A549 (cell line): ENCODE measurements at regions not wholly inside any gene's neighbourhood (a gene's known extent, or its start where the extent isn't known, plus 50 kb on each side); places are given as distances from the start of the nearest gene placed in this dataset.

ENCODE experiments used
- ATAC-seq, 2 experiments: fragments of 200-7000 bp in 1 of 2; fragments of >200 bp in 1 of 2; cut with Nextera tagmentation in 1 of 2; cut with Tn5 transposase in 1 of 2; 3 replicates each; pipeline versions ENCODE4 v1.8.0 to v1.9.1; 2018 to 2020; ENCODE audit warnings: mild to moderate bottlenecking in 1 of 2, moderate library complexity in 1 of 2
- CTCF ChIA-PET: fragments of 300-600 bp; sonication (Branson Sonifier 250); formaldehyde crosslinking; extraction: SDS; loops from one replicate; lab custom pipeline; 2021; ENCODE audit warnings: antibody characterized with exemption, inconsistent platforms; lab: Yijun Ruan, JAX
- POLR2A ChIA-PET: fragments of 350-600 bp; formaldehyde crosslinking; extraction: SDS; loops from one replicate; lab custom pipeline; 2021; ENCODE audit warnings: antibody characterized with exemption, inconsistent platforms; lab: Yijun Ruan, JAX
- DNase-seq, 2 experiments: peaks; one replicate each; pipeline versions ENCODE4 v3.0.0 to v3.0.0-alpha.2; 2011 to 2016; ENCODE audit warnings: low read depth in 1 of 2, low spot score in 1 of 2
- FAIRE-seq: peaks from 2 replicates; lab custom pipeline; 2011; peaks lifted over from hg19 to GRCh38; lab: Jason Lieb, UNC
- H3K27ac ChIP-seq, 2 experiments: fragments of >200 bp; sonication (Bioruptor Twin); formaldehyde crosslinking; 3 replicates each; pipeline ENCODE4 v1.5.1; 2016 to 2017
- H3K4me1 ChIP-seq: fragments of >200 bp; sonication (Bioruptor Twin); formaldehyde crosslinking; 3 replicates; pipeline ENCODE4 v1.6.1; 2016
- H3K4me2 ChIP-seq: fragments of >200 bp; sonication (Bioruptor Twin); formaldehyde crosslinking; 3 replicates; pipeline ENCODE4 v1.6.1; 2016
- H3K4me3 ChIP-seq: fragments of >200 bp; sonication (Bioruptor Twin); formaldehyde crosslinking; 3 replicates; pipeline ENCODE4 v1.5.1; 2016
- H3K9me3 ChIP-seq: fragments of >200 bp; sonication (Bioruptor Twin); formaldehyde crosslinking; 3 replicates; pipeline ENCODE4 v1.6.1; 2016
- CBX8 ChIP-seq: fragments of 200-600 bp; sonication (generic); IDR thresholded peaks from 2 replicates; pipeline ENCODE4 v1.6.1; 2016
- CEBPB ChIP-seq, 2 experiments: fragments of >200 bp in 1 of 2; sonication (Bioruptor Twin) in 1 of 2; formaldehyde crosslinking in 1 of 2; IDR thresholded peaks; 2 replicates each; pipeline ENCODE4 v1.6.1; 2012 to 2016
- CHD4 ChIP-seq: fragments of 200-600 bp; sonication (generic); IDR thresholded peaks from 2 replicates; pipeline ENCODE4 v1.6.1; 2016; ENCODE audit warnings: antibody characterized with exemption, mild to moderate bottlenecking, borderline replicate concordance
- EHMT2 ChIP-seq: fragments of 200-600 bp; sonication (generic); IDR thresholded peaks from 2 replicates; pipeline ENCODE4 v1.6.1; 2016; ENCODE audit warnings: antibody characterized with exemption, low read depth, mild to moderate bottlenecking, moderate library complexity
- ESRRA ChIP-seq: fragments of 150-350 bp; IDR thresholded peaks from 2 replicates; pipeline ENCODE4 v1.6.1; 2014; ENCODE audit warnings: mild to moderate bottlenecking, low read length, borderline replicate concordance
- GATA3 ChIP-seq: IDR thresholded peaks from 2 replicates; pipeline ENCODE4 v1.6.1; 2012; ENCODE audit warnings: borderline replicate concordance
- HEYL ChIP-seq: fragments of 250-450 bp; sonication (Bioruptor Pico); IDR thresholded peaks from 2 replicates; pipeline ENCODE4 v1.8.0; 2021; ENCODE audit warnings: mild to moderate bottlenecking, moderate library complexity
- HOXA7 ChIP-seq: fragments of 250-450 bp; sonication (Bioruptor Pico); IDR thresholded peaks from 2 replicates; pipeline ENCODE4 v1.5.0; 2020; ENCODE audit warnings: mild to moderate bottlenecking, moderate library complexity
- JUNB ChIP-seq: fragments of >200 bp; sonication (Bioruptor Twin); formaldehyde crosslinking; IDR thresholded peaks from 2 replicates; pipeline ENCODE4 v1.6.1; 2016
- MYC ChIP-seq: IDR thresholded peaks from 2 replicates; pipeline ENCODE4 v1.6.1; 2012; ENCODE audit warnings: mild to moderate bottlenecking, inconsistent platforms, low read length, improper control_type of control experiment, borderline replicate concordance
- NFE2L2 ChIP-seq: fragments of 150-350 bp; conservative IDR thresholded peaks from 2 replicates; pipeline ENCODE4 v1.6.1; 2014; ENCODE audit warnings: low read length
- NPAS2 ChIP-seq: fragments of 250-450 bp; sonication (Bioruptor Pico); IDR thresholded peaks from 2 replicates; pipeline ENCODE4 v1.8.0; 2022; ENCODE audit warnings: mild to moderate bottlenecking, moderate library complexity, borderline replicate concordance
- PHF8 ChIP-seq: fragments of 200-600 bp; sonication (generic); IDR thresholded peaks from 2 replicates; pipeline ENCODE4 v1.6.1; 2016; ENCODE audit warnings: low read depth, mild to moderate bottlenecking, antibody characterized with exemption, moderate library complexity, borderline replicate concordance
- POLR2A ChIP-seq: IDR thresholded peaks from 2 replicates; pipeline ENCODE4 v1.6.1; 2012; ENCODE audit warnings: mild to moderate bottlenecking, low read length
- POLR2AphosphoS2 ChIP-seq: conservative IDR thresholded peaks from 2 replicates; pipeline ENCODE4 v1.6.1; 2012; ENCODE audit warnings: low read length, improper control_type of control experiment, inconsistent platforms
- RAD21 ChIP-seq, 2 experiments: fragments of >200 bp in 1 of 2; sonication (Bioruptor Twin) in 1 of 2; formaldehyde crosslinking in 1 of 2; IDR thresholded peaks in 1 of 2; conservative IDR thresholded peaks in 1 of 2; 2 replicates in 1 of 2; 3 replicates in 1 of 2; pipeline ENCODE4 v1.6.1; 2012 to 2018; ENCODE audit warnings: inconsistent platforms in 1 of 2
- RARB ChIP-seq: fragments of 250-450 bp; sonication (Bioruptor Pico); IDR thresholded peaks from 2 replicates; pipeline ENCODE4 v1.8.0; 2021; ENCODE audit warnings: mild to moderate bottlenecking, moderate library complexity
- RCOR1 ChIP-seq: fragments of 150-350 bp; IDR thresholded peaks from 2 replicates; pipeline ENCODE4 v1.6.1; 2014; ENCODE audit warnings: antibody characterized with exemption, low read length, low read depth
- RFX5 ChIP-seq: fragments of 450-650 bp; IDR thresholded peaks from 2 replicates; pipeline ENCODE4 v1.7.1; 2014; ENCODE audit warnings: antibody characterized with exemption, mild to moderate bottlenecking, moderate library complexity
- RNF2 ChIP-seq: fragments of 200-600 bp; sonication (generic); IDR thresholded peaks from 2 replicates; pipeline ENCODE4 v1.6.1; 2016; ENCODE audit warnings: low read depth, mild to moderate bottlenecking, antibody characterized with exemption, moderate library complexity, borderline replicate concordance
- ZNF302 ChIP-seq: fragments of 250-450 bp; sonication (Bioruptor Pico); IDR thresholded peaks from 2 replicates; pipeline ENCODE4 v1.9.0; 2021; ENCODE audit warnings: inconsistent platforms, mild to moderate bottlenecking, moderate library complexity
- WGBS: methylation state at CpG from one replicate; pipeline ENCODE4 v1.1.6; 2017; ENCODE audit errors: missing lambda C conversion rate; 5-methylcytosine and 5-hydroxymethylcytosine counted together
- TF ChIP-seq, protein P1 (sequence below): fragments of 250-450 bp; sonication (Bioruptor Pico); IDR thresholded peaks from 2 replicates; pipeline ENCODE4 v1.5.0; 2021; ENCODE audit warnings: mild to moderate bottlenecking, moderate library complexity, borderline replicate concordance
- TF ChIP-seq, protein P2 (sequence below): fragments of 250-450 bp; sonication (Bioruptor Pico); IDR thresholded peaks from 2 replicates; pipeline ENCODE4 v1.5.0; 2020; ENCODE audit warnings: low read depth, mild to moderate bottlenecking, moderate library complexity
- TF ChIP-seq, protein P3 (sequence below): fragments of 450-650 bp; IDR thresholded peaks from 2 replicates; pipeline ENCODE4 v1.6.1; 2014; ENCODE audit warnings: antibody characterized with exemption
- TF ChIP-seq, protein P4 (sequence below): IDR thresholded peaks from 2 replicates; pipeline ENCODE4 v1.6.1; 2012
- TF ChIP-seq, protein P5 (sequence below): fragments of 200-600 bp; sonication (generic); IDR thresholded peaks from 2 replicates; pipeline ENCODE4 v1.6.1; 2016; ENCODE audit warnings: antibody characterized with exemption, mild to moderate bottlenecking, moderate library complexity

DNA sequence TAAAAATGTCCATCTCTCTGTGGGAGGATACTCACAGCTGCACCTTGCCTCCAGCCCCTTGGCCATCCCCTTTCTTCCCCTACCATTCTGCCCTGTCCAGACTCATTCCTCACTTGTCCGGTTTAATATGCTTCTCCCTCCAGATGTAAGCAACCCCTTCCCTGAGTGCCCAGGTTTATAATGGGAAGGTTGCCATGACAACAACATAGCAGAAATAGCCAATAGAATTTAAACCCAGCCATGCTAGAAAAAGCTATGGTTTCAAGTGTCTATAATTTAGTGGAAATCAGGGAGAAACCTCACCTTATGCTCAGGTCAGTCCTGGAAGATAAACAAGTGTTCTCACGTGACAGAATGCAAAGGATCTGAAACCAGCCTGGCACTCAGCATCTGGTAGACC is 196.0 kb upstream of the FZD8 start (continued):
- TF ChIP-seq, protein P1, sequence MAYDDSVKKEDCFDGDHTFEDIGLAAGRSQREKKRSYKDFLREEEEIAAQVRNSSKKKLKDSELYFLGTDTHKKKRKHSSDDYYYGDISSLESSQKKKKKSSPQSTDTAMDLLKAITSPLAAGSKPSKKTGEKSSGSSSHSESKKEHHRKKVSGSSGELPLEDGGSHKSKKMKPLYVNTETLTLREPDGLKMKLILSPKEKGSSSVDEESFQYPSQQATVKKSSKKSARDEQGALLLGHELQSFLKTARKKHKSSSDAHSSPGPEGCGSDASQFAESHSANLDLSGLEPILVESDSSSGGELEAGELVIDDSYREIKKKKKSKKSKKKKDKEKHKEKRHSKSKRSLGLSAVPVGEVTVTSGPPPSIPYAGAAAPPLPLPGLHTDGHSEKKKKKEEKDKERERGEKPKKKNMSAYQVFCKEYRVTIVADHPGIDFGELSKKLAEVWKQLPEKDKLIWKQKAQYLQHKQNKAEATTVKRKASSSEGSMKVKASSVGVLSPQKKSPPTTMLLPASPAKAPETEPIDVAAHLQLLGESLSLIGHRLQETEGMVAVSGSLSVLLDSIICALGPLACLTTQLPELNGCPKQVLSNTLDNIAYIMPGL, result no peak
- no peak for TF ChIP-seq CHD4
- TF ChIP-seq PHF8, result no peak
- TF ChIP-seq, protein P2, sequence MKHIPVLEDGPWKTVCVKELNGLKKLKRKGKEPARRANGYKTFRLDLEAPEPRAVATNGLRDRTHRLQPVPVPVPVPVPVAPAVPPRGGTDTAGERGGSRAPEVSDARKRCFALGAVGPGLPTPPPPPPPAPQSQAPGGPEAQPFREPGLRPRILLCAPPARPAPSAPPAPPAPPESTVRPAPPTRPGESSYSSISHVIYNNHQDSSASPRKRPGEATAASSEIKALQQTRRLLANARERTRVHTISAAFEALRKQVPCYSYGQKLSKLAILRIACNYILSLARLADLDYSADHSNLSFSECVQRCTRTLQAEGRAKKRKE, result no peak

DNA sequence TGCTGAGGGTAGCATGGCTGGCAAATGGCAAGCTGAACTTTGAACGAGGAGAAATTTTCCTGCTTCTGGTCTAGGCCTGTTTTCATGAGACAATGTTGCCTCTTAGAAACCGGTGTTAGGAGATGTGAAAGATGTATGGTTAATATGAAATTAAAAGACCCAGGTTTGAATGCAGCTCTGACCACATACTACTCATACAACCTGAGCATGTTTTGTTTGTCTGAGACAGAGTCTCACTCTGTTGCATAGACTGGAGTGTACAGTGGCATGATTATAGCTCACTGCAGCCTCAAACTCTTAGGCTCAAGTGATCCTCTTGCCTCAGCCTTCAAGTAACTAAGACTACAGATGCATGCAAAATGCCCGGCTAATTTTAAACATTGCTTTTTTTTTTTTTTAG is 193.4 kb upstream of the FZD8 start:
- no peak overlapping the region for H3K4me2 ChIP-seq
- CTCF ChIA-PET, result no interaction called here
- FAIRE-seq (no peak), ATAC-seq (no peak), DNase-seq (no peak)
- peaks cover 4% of the 10 kb centered on the region; the same call in 2 of the 3 replicates for H3K9me3 ChIP-seq
- 71% methylated on average over 3 of the region's 3 CpGs for WGBS
- TF ChIP-seq HOXA7 (no peak), CBX8 (no peak), POLR2AphosphoS2 (no peak), ZNF302 (CRISPR knock-in tag) (no peak), POLR2A (no peak), RCOR1 (no peak), JUNB (no peak), HEYL (CRISPR knock-in tag) (no peak), ESRRA (no peak), GATA3 (no peak), RARB (CRISPR knock-in tag) (no peak)
- TF ChIP-seq, protein P2, result no peak
- TF ChIP-seq, protein P3, sequence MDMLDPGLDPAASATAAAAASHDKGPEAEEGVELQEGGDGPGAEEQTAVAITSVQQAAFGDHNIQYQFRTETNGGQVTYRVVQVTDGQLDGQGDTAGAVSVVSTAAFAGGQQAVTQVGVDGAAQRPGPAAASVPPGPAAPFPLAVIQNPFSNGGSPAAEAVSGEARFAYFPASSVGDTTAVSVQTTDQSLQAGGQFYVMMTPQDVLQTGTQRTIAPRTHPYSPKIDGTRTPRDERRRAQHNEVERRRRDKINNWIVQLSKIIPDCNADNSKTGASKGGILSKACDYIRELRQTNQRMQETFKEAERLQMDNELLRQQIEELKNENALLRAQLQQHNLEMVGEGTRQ, result no peak
- TF ChIP-seq, protein P1, result no peak
- TF ChIP-seq, protein P4, sequence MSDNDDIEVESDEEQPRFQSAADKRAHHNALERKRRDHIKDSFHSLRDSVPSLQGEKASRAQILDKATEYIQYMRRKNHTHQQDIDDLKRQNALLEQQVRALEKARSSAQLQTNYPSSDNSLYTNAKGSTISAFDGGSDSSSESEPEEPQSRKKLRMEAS, result no peak
- TF ChIP-seq, all 56 proteins: peak for 0
- POLR2A ChIA-PET, result no interaction called here
- Histone ChIP-seq H3K27ac (no peak overlapping the region), H3K4me1 (no peaks in the 10 kb centered on the region), H3K4me3 (no peak overlapping the region)

DNA sequence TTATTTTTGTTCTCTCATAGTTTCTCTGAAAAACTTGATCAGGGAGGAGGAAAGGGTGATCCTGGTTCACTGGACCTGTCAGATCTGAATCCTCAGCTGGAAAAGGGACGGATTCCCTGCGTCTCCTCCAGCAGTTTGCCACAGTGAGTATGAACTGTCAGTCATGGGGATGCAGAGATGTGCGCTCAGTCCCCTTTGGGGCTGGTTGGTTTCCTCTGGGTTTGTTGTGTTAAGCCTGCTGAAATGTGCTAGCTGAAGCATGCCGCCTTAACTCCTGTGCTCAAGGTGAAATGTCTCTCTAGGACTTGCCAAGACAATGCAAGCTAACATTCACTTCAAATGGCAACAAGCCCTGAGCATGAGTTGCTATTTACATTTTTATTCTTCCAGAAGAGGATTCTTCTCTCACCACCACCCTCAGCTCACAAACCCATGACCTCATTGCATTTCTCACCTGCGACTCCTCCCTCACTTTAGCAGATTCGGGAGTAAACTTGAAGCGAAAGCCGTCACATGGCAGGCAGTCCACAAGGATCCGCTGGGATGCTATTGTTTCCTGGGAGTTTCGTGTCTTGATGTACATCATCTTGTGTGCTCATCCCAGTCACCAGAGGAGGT is 192.9 kb upstream of the FZD8 start:
- Histone ChIP-seq H3K27ac (no peak overlapping the region), H3K4me3 (no peak overlapping the region), H3K4me1 (no peaks in the 10 kb centered on the region), H3K9me3 (no peaks in the 10 kb centered on the region), H3K4me2 (no peak overlapping the region)
- CTCF ChIA-PET, result no interaction called here
- DNase-seq, result no peak
- 78% methylated on average over 10 of the region's 10 CpGs for WGBS
- FAIRE-seq, result no peak
- ATAC-seq, result no peak
- POLR2A ChIA-PET, result no interaction called here
- TF ChIP-seq RFX5, result no peak
- TF ChIP-seq NFE2L2, result no peak
- TF ChIP-seq MYC, result no peak
- TF ChIP-seq RNF2, result no peak
- TF ChIP-seq RAD21 (conservative IDR thresholded peaks at IDR 0.05 in 1 of 2, IDR thresholded peaks at IDR 0.05 in 1 of 2), result no peak
- no peak for TF ChIP-seq EHMT2
- TF ChIP-seq, protein P5, sequence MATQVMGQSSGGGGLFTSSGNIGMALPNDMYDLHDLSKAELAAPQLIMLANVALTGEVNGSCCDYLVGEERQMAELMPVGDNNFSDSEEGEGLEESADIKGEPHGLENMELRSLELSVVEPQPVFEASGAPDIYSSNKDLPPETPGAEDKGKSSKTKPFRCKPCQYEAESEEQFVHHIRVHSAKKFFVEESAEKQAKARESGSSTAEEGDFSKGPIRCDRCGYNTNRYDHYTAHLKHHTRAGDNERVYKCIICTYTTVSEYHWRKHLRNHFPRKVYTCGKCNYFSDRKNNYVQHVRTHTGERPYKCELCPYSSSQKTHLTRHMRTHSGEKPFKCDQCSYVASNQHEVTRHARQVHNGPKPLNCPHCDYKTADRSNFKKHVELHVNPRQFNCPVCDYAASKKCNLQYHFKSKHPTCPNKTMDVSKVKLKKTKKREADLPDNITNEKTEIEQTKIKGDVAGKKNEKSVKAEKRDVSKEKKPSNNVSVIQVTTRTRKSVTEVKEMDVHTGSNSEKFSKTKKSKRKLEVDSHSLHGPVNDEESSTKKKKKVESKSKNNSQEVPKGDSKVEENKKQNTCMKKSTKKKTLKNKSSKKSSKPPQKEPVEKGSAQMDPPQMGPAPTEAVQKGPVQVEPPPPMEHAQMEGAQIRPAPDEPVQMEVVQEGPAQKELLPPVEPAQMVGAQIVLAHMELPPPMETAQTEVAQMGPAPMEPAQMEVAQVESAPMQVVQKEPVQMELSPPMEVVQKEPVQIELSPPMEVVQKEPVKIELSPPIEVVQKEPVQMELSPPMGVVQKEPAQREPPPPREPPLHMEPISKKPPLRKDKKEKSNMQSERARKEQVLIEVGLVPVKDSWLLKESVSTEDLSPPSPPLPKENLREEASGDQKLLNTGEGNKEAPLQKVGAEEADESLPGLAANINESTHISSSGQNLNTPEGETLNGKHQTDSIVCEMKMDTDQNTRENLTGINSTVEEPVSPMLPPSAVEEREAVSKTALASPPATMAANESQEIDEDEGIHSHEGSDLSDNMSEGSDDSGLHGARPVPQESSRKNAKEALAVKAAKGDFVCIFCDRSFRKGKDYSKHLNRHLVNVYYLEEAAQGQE, result no peak
- TF ChIP-seq NPAS2 (CRISPR knock-in tag), result no peak
- no peak for TF ChIP-seq CEBPB (IDR thresholded peaks at IDR 0.05)
